Neural cell (in vitro differentiated cells): ENCODE measurements at regions not wholly inside any gene's neighbourhood (a gene's known extent, or its start where the extent isn't known, plus 50 kb on each side); places are given as distances from the start of the nearest gene placed in this dataset.

ENCODE experiments used
- H2AFZ ChIP-seq: fragments of 200-600, 300-800 bp; sonication (generic), shearing (Covaris generic); 2 replicates; pipeline ENCODE4 v1.6.0; 2014; ENCODE audit warnings: low read depth, mild to moderate bottlenecking, antibody characterized with exemption, low read length, moderate library complexity
- H3F3A ChIP-seq: fragments of 200-600 bp; shearing (Covaris generic); 2 replicates; pipeline ENCODE4 v1.6.1; 2016; ENCODE audit warnings: mild to moderate bottlenecking, moderate library complexity, mixed read lengths, antibody characterized with exemption, low read length; ENCODE audit not compliant: insufficient read depth, poor library complexity, severe bottlenecking
- H3K27ac ChIP-seq: fragments of 200-600, 300-800 bp; sonication (generic), shearing (Covaris generic); 2 replicates; pipeline ENCODE4 v1.5.1; 2014; ENCODE audit warnings: mild to moderate bottlenecking, low read length, moderate library complexity
- H3K27me3 ChIP-seq: fragments of 300-800, 200-600 bp; sonication (generic), shearing (Covaris generic); 2 replicates; pipeline ENCODE4 v1.6.0; 2014; ENCODE audit warnings: mild to moderate bottlenecking, low read depth, low read length, moderate library complexity; ENCODE audit not compliant: insufficient read depth
- H3K36me3 ChIP-seq: fragments of 300-800, 200-600 bp; sonication (generic), shearing (Covaris generic); 2 replicates; pipeline ENCODE4 v1.5.1; 2014; ENCODE audit warnings: mild to moderate bottlenecking, antibody characterized with exemption, low read length, moderate library complexity; ENCODE audit not compliant: insufficient read depth
- H3K4me2 ChIP-seq: fragments of 300-800, 200-600 bp; sonication (generic), shearing (Covaris generic); 2 replicates; pipeline ENCODE4 v1.6.0; 2014; ENCODE audit warnings: mild to moderate bottlenecking, low read length
- H3K4me3 ChIP-seq: fragments of 300-800, 200-600 bp; sonication (generic), shearing (Covaris generic); 2 replicates; pipeline ENCODE4 v1.5.1; 2014; ENCODE audit warnings: mild to moderate bottlenecking, low read length, moderate library complexity
- H3K79me2 ChIP-seq: fragments of 200-600 bp; shearing (Covaris generic); replicated peaks from 2 replicates; pipeline ENCODE4 v1.6.0; 2014; ENCODE audit warnings: mild to moderate bottlenecking, low read length, moderate library complexity; ENCODE audit not compliant: insufficient read depth
- H3K9ac ChIP-seq: fragments of 300-800, 200-600 bp; sonication (generic), shearing (Covaris generic); 2 replicates; pipeline ENCODE4 v1.6.1; 2016; ENCODE audit warnings: mild to moderate bottlenecking, low read length, mixed read lengths
- H3K9me2 ChIP-seq: fragments of 200-600 bp; shearing (Covaris generic); 2 replicates; pipeline ENCODE4 v1.6.1; 2016; ENCODE audit warnings: mild to moderate bottlenecking, low read length, mixed read lengths; ENCODE audit not compliant: insufficient read depth
- H3K9me3 ChIP-seq: fragments of 200-600, 300-800 bp; sonication (generic), shearing (Covaris generic); 2 replicates; pipeline ENCODE4 v1.6.1; 2016; ENCODE audit warnings: mild to moderate bottlenecking, mixed run types, low read length, moderate library complexity, mixed read lengths
- H4K20me1 ChIP-seq: fragments of 200-600 bp; shearing (Covaris generic); 2 replicates; pipeline ENCODE4 v1.6.1; 2016; ENCODE audit warnings: mild to moderate bottlenecking, mixed run types; ENCODE audit not compliant: insufficient read depth
- EP300 ChIP-seq: fragments of 450-650 bp; conservative IDR thresholded peaks from 2 replicates; pipeline ENCODE4 v1.6.1; 2014; ENCODE audit warnings: antibody characterized with exemption, mild to moderate bottlenecking, moderate library complexity; ENCODE audit not compliant: poor library complexity, severe bottlenecking
- EZH2 ChIP-seq: fragments of 200-600, 300-800 bp; shearing (Covaris generic), sonication (generic); IDR thresholded peaks from 2 replicates; pipeline ENCODE4 v1.6.1; 2014; ENCODE audit warnings: antibody characterized with exemption, low read length, borderline replicate concordance, mild to moderate bottlenecking; ENCODE audit not compliant: insufficient read depth, poor library complexity, severe bottlenecking
- MXI1 ChIP-seq: fragments of 450-650 bp; conservative IDR thresholded peaks from 2 replicates; pipeline ENCODE4 v1.6.1; 2014; ENCODE audit warnings: antibody characterized with exemption, mild to moderate bottlenecking; ENCODE audit not compliant: poor library complexity, severe bottlenecking
- POLR2AphosphoS5 ChIP-seq: IDR thresholded peaks from 2 replicates; pipeline ENCODE4 v1.6.1; 2012
- RAD21 ChIP-seq: fragments of 450-650 bp; conservative IDR thresholded peaks from 2 replicates; pipeline ENCODE4 v1.6.1; 2014; ENCODE audit warnings: antibody characterized with exemption, mild to moderate bottlenecking, moderate library complexity
- SMC3 ChIP-seq: fragments of 450-650 bp; conservative IDR thresholded peaks from 2 replicates; pipeline ENCODE4 v1.6.1; 2014; ENCODE audit warnings: antibody characterized with exemption, mild to moderate bottlenecking, moderate library complexity; ENCODE audit not compliant: poor library complexity
- TAF1 ChIP-seq: IDR thresholded peaks from 2 replicates; pipeline ENCODE4 v1.6.1; 2012; ENCODE audit warnings: low read depth
- TF ChIP-seq, protein P1 (sequence below): IDR thresholded peaks from 2 replicates; pipeline ENCODE4 v1.6.1; 2012; ENCODE audit warnings: borderline replicate concordance
- TF ChIP-seq, protein P2 (sequence below): fragments of 450-650 bp; IDR thresholded peaks from 2 replicates; pipeline ENCODE4 v1.5.1; 2014; ENCODE audit warnings: antibody characterized with exemption, mild to moderate bottlenecking, moderate library complexity; ENCODE audit not compliant: poor library complexity, severe bottlenecking

DNA sequence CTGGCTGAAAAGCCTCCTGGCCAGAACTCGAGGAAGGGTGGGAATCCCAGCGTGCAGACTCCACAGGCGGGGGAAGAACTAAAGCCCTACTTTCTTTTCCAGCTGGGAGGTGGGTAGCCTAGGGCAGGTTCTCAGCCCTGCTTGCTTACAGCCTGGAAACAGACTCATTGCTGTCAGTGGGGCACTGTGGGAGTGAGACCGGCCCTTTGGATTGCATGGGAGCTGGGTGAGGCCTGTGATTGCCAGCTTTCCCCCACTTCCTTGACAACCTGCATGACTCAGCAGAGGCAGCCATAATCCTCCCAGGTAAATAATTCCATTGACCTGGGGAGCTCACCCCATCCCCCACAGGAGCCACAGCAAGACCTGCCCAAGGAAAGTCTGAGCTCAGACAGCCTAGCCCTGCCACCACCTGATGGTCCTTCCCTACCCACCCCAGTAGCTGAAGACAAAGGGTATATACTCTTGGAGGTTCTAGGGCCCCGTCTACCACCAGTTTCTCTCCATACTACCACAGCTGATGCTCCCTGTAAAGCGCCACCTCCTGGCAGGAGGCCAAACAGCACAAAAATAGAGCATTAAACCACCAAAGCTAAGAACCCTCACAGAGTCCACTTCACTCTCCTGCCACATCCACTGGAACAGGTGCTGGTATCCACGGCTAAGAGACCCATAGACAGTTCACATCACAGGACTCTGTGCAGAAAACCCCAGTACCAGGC is 294.1 kb downstream of the SEC23A start:
- Histone ChIP-seq H4K20me1 (no peaks in the 10 kb centered on the region), H3K9me3 (no peaks in the 10 kb centered on the region), H3K27me3 (no peaks in the 10 kb centered on the region), H3K36me3 (no peaks in the 10 kb centered on the region), H3K79me2 (no peaks in the 10 kb centered on the region), H3K4me3 (no peak overlapping the region), H3K27ac (no peak overlapping the region), H2AFZ (no peak overlapping the region), H3K9me2 (no peaks in the 10 kb centered on the region), H3F3A (no peaks in the 10 kb centered on the region), H3K4me2 (no peak overlapping the region), H3K9ac (no peak overlapping the region)
- TF ChIP-seq SMC3, result no peak
- TF ChIP-seq, protein P1, sequence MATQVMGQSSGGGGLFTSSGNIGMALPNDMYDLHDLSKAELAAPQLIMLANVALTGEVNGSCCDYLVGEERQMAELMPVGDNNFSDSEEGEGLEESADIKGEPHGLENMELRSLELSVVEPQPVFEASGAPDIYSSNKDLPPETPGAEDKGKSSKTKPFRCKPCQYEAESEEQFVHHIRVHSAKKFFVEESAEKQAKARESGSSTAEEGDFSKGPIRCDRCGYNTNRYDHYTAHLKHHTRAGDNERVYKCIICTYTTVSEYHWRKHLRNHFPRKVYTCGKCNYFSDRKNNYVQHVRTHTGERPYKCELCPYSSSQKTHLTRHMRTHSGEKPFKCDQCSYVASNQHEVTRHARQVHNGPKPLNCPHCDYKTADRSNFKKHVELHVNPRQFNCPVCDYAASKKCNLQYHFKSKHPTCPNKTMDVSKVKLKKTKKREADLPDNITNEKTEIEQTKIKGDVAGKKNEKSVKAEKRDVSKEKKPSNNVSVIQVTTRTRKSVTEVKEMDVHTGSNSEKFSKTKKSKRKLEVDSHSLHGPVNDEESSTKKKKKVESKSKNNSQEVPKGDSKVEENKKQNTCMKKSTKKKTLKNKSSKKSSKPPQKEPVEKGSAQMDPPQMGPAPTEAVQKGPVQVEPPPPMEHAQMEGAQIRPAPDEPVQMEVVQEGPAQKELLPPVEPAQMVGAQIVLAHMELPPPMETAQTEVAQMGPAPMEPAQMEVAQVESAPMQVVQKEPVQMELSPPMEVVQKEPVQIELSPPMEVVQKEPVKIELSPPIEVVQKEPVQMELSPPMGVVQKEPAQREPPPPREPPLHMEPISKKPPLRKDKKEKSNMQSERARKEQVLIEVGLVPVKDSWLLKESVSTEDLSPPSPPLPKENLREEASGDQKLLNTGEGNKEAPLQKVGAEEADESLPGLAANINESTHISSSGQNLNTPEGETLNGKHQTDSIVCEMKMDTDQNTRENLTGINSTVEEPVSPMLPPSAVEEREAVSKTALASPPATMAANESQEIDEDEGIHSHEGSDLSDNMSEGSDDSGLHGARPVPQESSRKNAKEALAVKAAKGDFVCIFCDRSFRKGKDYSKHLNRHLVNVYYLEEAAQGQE, result no peak
- TF ChIP-seq, protein P2, sequence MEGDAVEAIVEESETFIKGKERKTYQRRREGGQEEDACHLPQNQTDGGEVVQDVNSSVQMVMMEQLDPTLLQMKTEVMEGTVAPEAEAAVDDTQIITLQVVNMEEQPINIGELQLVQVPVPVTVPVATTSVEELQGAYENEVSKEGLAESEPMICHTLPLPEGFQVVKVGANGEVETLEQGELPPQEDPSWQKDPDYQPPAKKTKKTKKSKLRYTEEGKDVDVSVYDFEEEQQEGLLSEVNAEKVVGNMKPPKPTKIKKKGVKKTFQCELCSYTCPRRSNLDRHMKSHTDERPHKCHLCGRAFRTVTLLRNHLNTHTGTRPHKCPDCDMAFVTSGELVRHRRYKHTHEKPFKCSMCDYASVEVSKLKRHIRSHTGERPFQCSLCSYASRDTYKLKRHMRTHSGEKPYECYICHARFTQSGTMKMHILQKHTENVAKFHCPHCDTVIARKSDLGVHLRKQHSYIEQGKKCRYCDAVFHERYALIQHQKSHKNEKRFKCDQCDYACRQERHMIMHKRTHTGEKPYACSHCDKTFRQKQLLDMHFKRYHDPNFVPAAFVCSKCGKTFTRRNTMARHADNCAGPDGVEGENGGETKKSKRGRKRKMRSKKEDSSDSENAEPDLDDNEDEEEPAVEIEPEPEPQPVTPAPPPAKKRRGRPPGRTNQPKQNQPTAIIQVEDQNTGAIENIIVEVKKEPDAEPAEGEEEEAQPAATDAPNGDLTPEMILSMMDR, result no peak
- TF ChIP-seq TAF1, result no peak
- no peak for TF ChIP-seq EZH2
- no peak for TF ChIP-seq RAD21
- TF ChIP-seq POLR2AphosphoS5, result no peak
- no peak for TF ChIP-seq EP300
- no peak for TF ChIP-seq MXI1

DNA sequence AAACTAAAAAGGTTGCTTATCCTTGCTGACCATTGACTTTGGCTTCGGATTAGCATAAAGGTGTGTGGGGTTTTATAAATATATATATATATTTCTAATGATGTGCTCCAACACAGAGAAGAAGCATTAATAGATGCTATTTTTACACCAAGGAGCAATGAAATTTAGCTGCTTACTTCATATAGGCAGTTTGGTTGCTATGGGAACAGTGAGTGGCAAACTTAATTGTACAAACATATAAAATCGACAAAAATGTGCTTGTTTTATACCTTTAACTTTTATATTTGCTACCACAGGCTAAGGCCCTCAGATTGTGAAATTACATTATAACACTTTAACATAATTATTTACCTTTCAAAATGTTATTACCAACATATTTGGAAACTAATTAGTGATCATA is 303.4 kb downstream of the SEC23A start:
- H3K27me3 ChIP-seq, result no peaks in the 10 kb centered on the region
- no peaks in the 10 kb centered on the region for H3K36me3 ChIP-seq
- no peak overlapping the region for H3K9ac ChIP-seq
- no peak overlapping the region for H3K4me2 ChIP-seq
- no peak overlapping the region for H3K27ac ChIP-seq
- H3K4me3 ChIP-seq, result no peak overlapping the region
- H4K20me1 ChIP-seq, result no peaks in the 10 kb centered on the region
- H3F3A ChIP-seq, result no peaks in the 10 kb centered on the region
- H3K9me3 ChIP-seq, result no peaks in the 10 kb centered on the region
- TF ChIP-seq SMC3 (no peak), EZH2 (no peak), RAD21 (no peak)
- TF ChIP-seq, protein P1, result no peak
- H3K79me2 ChIP-seq, result no peaks in the 10 kb centered on the region
- no peaks in the 10 kb centered on the region for H3K9me2 ChIP-seq
- H2AFZ ChIP-seq, result no peak overlapping the region
